GM21447 (cell line): ENCODE measurements at regions not wholly inside any gene's neighbourhood (a gene's known extent, or its start where the extent isn't known, plus 50 kb on each side); places are given as distances from the start of the nearest gene placed in this dataset.
"Not testable (repeated sequence)": the region's sequence is repeated elsewhere in the genome, so short reads cannot be mapped to it uniquely, and the experiment has no call there.

Source experiments
- ATAC-seq: cut with Tn5 transposase; IDR thresholded peaks from one replicate; pipeline ENCODE4 v1.9.1; 2021; ENCODE audit not compliant: unreplicated experiment

GRCh38 chr2:59391896-59392295, 1150.8 kb upstream of the FANCL start:
- no peak for ATAC-seq

DNA sequence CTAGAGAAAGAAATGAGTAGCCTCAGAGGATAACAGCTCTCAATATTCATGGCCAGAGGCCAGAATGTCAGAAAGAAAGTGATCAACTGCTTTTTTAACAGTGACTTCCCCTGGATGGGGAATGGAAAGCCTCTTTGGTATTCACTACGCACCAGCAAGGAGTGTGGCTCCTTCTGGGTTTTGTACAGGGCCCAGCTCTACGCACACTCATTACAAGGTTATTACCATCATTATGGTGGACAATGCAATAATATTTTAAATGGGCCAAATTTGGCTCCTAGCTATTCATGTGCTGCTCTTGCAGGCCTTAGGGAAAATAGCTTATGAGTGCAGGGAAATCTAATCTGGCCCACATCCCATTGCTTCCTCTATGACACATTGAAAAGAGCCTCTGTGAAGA, 1149.5 kb upstream of the FANCL start:
- no peak for ATAC-seq

GRCh38 chr2:59389240-59389639, 1148.1 kb upstream of the FANCL start:
- no peak for ATAC-seq

GRCh38 chr2:59385971-59386370, 1144.8 kb upstream of the FANCL start:
- no peak for ATAC-seq

GRCh38 chr2:59383473-59383872, 1142.3 kb upstream of the FANCL start:
- ATAC-seq: no peak

DNA sequence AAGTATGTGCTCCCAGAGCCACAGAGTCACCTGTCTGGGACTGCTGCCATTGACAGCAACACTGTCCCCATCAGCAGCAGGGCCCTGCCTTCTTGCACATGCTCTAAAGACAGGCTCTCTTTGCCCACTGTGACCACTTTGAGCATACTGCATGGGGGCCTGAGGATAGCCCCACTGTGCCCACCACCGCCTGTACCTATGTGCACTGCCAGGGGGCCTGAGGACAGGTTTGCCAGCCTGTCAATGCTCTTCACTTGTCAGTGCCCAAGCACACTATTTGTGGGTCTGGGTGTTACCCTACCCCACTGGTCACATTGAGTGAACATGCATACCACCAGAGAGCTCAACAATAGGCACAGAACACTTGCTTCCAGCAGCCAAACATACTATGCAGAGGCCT, 1137.0 kb upstream of the FANCL start:
- no peak for ATAC-seq

DNA sequence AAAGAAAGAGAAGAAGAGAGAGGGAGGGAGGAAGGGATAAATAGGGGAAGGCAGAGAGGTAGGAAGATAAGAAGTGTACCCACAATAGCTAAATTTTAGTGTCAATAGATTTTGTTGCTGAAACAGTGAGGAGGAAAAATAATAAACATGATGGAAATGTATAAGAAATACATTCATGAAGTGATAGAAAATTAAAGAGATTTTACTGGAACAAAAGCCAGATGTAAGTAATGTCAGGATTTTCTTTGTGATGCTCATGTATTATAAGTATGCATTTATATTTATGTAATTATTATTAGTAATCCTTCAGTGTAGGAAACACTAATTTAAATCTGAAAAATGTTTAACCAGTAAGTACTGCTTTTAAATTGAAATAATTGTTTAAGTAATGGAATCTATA, 1125.2 kb upstream of the FANCL start:
- ATAC-seq: no peak

DNA sequence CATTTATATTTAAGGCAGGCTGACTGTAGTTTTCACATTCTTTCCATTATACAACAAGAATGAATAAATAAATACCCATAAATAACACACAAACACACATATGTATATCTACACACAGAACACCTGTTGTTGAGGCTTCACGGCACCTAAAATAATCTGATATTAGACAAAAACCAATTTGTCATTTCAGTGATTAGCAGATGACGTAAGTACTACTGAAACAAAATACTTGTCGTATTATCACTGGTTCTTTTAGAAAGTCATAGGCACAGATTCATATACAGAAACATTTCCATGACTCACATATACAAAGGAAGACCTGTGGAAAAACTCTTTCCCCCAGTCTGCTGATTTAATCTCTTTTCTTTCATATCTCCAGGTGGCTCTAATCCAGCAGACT, 1113.4 kb upstream of the FANCL start:
- no peak for ATAC-seq

DNA sequence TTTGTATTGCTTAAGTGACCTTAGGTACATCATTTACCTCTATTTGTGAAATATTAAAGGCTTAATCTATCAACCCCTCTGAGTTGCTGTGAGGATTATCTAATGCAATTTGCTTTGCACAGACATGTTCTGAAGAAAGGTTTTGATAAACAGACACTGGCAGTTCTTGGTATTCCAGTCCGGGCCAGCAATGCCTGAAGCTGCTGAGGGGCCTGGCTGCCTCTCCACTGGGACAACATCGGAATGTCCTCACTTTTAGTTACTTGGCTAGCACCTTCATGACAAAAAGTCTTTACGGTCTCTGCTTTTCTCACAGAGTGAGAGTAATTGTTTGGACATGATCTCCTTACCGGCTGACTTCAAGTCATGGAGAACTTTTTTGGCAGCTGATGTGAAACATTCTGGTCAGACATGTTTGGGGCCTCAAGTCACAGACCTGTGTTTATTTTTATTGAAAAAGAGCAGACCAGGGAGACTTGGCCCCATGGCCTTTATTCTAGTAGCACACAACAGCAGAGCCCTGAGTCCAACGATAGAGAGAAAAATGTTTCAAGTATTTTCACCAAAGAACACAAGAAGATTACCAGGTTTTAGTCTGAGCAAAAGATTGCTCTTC, 1112.3 kb upstream of the FANCL start:
- ATAC-seq: no peak

DNA sequence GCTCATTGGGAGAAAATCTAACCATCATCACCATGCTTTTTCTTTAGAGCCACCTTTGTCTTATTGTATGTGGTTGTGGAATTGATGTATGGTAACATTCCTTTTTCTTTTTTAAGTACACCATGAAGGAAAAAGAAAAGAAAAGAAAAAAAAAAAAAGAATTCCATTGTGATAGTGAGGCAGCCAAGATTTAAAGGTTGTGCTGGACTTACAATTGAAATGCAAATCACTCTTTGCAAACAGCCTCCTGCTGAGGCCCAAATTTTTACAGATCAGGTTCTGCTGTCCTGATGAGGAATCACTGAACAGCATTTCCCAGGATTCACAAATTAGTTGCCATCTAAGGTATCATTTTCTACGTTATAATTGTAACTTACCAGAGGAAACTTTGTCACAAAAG, 1101.0 kb upstream of the FANCL start:
- no peak for ATAC-seq

DNA sequence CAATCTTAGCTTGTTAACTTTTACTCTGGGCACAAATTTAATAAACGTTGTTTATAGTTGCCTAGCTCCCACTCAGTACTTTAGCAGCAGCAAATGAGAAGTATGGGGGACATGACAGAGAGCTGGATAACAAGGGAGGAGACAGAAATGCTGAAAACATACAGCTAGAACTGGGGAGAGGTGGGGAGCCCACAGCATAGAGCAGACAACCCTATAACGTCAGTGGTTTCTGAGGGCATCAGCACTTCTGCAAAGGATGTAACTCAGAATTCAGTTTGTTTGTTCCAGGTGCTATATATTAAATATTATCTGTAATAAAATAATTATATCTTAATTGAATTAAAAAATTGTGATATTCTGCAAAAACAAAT, 1098.7 kb upstream of the FANCL start:
- no peak for ATAC-seq

DNA sequence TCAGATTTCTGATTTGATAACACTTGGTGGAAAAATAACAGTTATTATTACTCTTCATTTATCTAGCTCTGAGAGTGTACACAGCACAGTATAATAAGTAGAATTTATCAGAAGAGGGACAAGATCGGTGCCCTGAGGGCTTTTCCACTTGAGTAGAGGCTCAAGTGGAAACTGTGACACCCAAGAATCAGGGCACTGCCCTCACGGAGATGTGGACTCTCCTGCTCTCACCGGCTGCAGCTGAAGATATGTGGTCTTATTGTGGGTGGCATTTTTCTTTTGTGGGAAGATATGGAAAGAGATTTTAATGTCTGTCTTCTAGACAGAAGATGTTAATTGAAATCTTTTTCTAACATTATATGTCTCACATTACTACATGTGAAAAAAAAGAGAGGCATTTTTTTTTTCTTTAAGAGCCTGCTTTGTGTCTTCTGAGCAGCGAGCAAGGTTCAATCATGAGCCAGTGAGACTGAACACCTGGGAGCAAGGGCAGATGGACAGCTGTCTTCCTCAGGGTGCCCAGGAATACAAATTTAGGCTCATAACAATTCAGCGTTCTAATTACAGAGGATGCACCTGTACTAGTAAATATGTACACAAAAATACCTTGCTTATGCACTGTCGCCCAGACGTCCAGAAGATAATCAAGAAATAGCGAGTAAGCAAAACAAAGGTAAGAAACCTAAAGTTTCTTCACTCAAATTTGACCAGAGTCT, 1098.2 kb upstream of the FANCL start:
- no peak for ATAC-seq

- ATAC-seq: no peak
Observed at GRCh38 chr2:59333007-59333406, 1091.9 kb upstream of the FANCL start.

GRCh38 chr2:59326581-59327365, 1085.6 kb upstream of the FANCL start:
- ATAC-seq: not testable (repeated sequence)

GRCh38 chr2:59322870-59323269, 1081.7 kb upstream of the FANCL start:
- ATAC-seq: no peak

DNA sequence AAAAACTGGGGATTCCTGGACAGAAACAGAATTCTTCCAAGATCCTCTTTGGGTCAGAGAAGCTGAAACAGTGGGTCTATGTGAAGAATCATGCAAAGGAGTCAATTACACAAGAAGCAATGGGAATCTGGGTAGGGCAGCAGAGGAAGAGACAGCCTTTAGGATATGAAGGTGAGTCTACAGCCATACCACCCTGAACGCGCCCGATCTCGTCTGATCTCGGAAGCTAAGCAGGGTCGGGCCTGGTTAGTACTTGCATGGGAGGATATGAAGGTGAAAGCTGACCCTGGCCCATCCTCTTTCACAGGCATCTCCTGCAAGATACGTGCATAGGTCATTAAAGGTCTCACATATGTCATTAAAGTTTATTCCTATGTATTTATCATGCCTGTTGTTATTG, 1080.9 kb upstream of the FANCL start:
- ATAC-seq: no peak

DNA sequence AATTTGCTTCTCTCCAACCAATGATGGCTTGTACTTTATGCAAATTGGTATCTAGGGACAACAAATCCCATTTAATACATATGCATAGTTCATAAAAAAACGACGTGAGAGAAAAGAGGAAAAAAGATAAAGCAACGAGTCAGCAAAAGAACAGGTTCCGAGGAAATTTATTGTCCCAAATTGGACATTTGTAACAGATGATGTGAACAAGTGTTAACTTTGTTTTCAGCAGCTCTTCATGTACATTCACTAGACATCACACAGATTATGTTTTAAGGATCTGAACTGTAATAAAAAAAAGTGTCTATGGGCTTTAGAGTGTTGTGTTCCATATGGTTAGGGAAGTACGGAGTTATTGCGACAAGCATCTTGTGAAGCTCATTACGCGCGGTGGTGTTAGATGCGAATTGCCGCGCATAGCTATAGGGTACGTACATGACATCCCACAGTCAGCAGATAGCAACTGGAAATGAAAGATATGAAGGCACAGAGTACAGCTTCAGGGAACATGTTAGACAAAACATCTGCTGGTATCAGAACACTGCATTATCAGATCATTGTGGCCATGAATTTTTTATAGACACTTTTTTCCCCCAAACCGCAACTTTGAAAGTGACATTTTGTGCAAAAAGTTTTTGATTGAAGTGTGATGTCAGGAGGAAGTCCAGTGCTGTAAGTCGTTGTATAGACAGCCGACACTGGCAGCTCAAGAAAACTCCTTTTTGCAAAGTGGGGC, 1073.1 kb upstream of the FANCL start:
- no peak for ATAC-seq

DNA sequence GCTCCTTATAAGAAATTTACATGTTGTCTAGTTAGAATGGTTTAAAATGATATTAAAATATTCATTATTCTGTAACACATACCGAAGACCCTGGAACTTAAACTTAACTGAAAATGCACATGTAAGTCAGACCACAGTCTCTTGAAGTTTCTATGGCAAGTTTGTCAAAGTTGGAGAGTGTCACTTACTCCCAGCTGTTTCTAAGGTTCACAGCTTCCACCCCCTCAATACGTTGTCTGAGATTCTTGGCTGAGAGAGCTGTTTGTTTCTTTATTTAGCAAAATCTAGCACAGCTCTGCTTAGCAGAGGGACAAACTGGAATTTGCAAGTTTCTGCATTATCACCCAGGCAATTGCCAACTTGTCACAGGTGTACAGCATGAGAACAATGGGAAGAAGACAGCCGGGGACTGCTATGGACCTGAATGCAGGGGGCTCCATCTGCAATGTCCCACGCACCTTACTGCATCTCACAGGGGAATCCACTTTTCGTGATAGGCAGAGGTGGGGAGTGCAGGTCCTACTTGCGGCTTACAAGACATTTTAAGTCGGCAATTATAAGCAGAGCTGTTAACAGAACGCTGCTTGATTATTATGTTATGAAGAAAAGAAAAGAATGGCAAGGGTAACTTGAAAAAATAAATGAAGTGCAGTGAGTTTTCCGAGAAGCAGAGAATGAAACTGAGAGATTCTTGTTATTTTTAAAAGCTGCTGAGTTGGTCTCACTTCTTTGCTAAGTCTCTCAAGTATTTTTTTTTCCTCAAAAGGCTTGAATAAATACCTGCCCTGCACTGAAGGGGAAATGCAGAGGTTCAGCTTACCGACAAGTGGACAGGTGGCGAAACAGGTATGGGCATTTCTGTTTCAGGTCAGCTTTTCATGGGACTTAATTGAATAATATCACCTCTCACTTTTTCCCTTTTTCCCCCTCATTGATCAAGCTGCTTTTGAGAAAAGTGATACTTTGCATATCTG, 1072.1 kb upstream of the FANCL start:
- no peak for ATAC-seq

DNA sequence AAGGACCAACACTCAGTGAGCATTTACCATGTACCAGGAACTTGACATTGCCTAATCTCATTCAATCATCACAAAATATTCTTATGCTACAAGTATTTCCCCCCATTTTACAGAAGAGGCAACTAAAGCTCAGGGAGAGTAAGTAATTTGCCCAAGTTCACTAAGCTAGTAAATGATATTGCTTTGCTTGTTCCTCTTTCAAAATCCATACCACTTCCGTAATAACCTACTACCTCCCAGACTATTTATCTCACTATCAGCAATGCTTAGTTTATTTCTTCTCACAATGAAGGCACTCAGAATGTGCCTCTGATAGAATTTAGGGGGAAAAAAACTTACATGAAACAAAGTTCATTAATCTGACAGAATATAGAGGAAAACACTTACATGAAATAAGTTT, 1070.9 kb upstream of the FANCL start:
- no peak for ATAC-seq

DNA sequence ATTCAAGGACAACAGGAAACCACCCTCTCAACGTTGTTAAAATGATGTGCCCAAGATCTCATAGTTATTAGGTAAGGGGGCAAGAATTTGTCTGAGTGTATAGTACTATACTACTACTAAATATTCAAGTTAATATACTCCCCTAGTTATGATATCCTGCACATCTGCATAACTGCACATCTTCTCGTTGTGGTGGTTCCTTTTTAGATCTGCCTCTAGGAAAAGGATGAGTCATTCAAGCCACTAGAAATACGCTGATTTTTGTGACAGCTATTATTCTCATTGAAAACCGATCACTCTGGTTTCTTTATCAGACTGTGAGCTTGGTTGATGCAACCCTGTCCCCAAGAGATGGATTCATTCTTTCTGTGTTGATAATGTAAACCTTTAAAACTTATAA, 1067.0 kb upstream of the FANCL start:
- ATAC-seq: no peak
